ENCODE measurements at regions not wholly inside any gene's neighbourhood (a gene's known extent, or its start where the extent isn't known, plus 50 kb on each side); places are given as distances from the start of the nearest gene placed in this dataset.
A peak's percentile ranks its signal among the peaks of the same experiment; 100 is the strongest.
"Not testable (repeated sequence)": the region's sequence is repeated elsewhere in the genome, so short reads cannot be mapped to it uniquely, and the experiment has no call there.

DNA sequence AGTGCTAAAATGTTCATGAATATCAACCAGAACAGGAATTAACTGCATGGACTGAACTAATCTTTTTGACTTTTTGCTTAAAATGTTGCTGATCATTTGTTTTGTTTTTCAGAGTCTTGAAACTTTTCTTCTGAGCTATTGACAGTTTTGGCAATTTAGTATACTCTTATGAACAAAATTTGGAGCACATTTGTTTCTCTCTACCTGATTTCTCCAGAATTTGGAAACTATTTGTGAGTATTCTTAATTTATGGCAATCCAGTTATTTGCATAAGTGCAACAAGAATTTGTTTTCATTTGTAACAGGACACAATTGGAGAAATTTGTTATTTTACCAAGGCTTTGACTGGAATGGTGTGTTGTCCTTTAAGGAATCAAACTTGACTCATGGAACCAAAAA, 107.4 kb downstream of the RTP4 start:
- not testable (repeated sequence) for DNase-seq (ENCODE audit: low read depth)

DNA sequence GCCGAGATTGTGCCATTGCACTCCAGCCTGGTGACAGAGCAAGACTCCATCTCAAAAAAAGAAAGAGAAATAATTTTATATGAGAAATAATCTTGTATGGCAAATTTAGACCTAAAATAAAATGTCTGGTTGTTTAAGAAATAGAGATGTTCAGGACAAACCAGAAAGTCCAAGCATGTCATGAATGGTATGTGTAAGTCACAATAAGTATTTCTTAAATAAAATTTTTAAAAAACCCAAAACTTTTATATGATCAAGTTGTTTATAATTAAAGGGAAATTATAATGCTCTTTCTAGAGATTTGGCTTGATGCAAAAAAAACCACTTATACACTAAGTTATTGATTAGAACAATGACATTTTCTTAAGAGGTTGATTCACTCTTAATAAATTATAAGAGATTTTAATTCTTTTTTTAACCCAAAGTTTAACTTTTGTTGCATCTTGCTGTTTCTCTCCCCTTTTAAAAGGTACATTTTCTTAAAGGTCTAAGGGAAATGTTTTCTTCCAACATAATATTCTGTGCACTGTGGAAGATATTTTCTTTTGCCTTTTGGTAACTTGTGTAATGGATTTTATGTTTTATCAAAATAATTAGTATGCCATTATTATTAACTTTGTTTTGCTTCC, 105.7 kb downstream of the RTP4 start:
- no peak for DNase-seq (ENCODE audit: low read depth)

DNA sequence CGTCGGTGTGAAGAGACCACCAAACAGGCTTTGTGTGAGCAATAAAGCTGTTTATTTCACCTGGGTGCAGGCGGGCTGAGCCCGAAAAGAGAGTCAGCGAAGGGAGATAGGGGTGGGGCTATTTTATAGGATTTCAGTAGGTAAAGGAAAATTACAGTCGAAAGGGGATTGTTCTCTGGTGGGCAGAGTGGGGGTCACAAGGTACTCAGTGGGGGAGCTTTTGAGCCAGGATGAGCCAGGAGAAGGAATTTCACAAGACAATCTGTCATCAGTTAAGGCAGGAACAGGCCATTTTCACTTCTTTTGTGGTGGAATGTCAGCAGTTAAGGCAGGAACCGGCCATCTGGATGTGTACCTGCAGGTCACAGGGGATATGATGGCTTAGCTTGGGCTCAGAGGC, 98.1 kb downstream of the RTP4 start:
- DNase-seq (ENCODE audit: low read depth): not testable (repeated sequence)

DNA sequence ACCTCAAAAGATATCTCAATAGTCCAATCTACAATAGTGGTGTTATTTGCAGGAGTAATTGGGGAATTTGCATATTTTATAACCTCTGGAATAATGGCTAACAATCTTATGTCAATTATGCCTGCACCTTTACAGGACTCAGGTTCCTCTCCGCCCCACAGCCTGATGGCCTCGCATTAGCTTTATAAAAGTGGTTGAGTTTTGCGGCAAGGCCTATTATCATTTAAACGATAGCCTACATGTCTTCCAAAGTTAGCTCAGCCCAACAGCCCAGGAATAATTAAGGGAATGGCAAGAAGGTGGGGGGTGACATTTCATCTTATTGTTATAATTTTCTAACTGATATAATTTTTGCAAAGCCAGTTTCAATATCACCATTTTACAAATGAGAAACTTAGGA, 97.3 kb downstream of the RTP4 start:
- no peak for DNase-seq (ENCODE audit: low read depth)

DNA sequence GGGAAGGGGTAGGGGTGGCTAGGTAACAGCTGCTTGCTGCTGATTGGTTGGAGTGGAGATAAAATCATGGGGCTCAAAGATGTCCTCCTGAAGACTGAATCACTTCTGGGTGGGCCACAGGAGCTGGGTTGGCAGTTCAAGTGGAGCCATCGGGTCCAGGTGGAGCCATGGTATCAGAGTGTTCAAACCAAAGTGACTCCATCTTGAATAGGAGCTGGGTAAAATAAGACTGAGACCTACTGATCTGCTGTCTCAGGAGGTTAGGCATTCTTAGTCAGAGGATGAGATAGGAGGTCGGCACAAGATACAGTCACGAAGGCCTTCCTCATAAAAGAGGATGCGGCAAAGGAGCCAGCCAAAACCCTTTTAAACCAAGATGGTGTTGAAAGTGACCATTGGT, 96.5 kb downstream of the RTP4 start:
- DNase-seq (ENCODE audit: low read depth): no peak

DNA sequence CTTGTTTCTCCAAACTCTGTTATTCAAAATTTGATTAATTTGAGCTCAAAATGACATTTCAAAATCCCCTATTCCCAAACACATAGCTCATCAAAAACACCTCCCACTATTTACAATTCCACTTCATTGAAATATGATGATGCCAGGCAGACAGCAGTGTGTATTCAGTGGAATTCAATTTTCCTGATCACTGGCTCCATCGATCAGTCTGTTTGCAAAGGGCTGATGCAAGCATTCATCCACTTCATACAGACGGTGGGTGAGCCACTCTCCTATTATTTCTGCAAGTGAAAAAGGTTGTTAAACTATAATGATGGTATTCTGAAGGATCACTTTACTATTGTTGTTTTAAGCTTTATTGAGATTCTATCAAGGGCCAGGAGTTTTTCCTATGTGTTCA, 90.7 kb downstream of the RTP4 start:
- no peak for DNase-seq (ENCODE audit: low read depth)

DNA sequence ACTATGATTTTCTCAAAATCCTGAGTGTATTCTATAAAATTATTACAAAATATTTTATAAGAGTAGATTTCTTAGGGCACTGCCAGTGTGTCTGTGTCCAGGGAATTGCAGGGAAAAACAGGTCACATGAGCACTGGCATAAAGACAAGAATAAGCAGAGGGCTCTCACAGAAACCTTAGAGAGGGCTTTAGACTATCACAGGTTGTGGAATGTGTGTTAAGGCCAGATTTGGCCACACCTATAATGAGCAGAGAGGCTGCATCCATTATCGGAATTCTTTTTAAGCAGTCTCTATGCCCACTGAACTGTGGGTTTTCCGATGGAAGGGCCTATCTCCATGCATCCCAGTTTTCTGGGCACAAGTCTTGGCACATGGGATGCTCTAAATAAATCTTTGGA, 90.2 kb downstream of the RTP4 start:
- no peak for DNase-seq (ENCODE audit: low read depth)

DNA sequence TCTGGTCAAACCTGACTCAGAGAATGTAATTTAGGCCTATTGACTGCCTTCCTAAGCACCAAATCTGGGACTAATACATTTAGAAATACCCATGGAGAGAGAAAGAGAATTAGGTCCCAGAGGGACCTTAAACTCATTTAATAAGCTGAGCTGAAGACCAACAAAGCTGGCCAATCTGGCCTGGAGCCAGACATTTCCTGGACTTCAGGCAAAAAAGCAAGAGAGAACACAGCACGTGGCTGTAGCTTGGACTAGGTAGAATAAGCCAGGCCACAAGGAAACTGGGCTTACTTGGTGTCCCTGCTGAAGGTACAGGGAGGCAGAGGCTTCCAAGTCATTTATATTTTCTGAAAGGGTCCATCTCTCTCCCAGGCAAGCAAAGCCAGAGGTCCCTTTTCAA, 88.1 kb downstream of the RTP4 start:
- peak; percentile 13 for DNase-seq (ENCODE audit: low read depth)

DNA sequence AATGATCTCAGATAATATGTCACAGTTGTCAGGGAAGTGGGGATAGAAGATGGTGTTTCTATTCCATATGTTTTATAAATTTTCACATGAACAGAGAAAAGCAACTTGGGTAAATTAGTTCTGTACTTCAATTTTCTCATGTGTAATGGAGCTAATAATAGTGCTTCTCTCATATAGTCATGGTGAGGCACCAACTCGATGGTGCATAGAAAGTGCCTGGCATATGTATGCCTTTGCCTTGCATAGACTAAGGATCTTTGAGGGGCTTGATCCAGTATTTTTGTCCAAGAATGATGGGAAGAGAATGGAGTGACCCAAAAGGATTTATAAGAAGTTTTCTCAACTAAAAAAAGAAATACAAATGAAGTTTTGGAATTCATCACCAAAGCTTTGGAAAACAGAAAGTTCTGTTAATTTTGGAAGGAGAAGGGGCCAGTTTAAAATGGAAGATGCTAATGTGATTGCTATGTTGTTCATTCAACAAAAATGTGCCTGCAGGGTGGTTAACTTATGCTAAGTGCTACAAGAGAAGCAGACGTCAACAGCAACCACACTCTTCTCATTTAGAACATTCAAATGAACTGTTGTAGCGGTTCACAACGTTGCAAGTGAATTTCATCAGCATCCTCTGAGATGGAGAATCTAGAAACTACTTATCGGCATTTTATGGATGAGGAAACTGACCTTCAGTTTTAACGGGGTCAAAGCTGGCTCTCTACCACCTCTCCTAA, 86.1 kb downstream of the RTP4 start:
- no peak for DNase-seq (ENCODE audit: low read depth)

DNA sequence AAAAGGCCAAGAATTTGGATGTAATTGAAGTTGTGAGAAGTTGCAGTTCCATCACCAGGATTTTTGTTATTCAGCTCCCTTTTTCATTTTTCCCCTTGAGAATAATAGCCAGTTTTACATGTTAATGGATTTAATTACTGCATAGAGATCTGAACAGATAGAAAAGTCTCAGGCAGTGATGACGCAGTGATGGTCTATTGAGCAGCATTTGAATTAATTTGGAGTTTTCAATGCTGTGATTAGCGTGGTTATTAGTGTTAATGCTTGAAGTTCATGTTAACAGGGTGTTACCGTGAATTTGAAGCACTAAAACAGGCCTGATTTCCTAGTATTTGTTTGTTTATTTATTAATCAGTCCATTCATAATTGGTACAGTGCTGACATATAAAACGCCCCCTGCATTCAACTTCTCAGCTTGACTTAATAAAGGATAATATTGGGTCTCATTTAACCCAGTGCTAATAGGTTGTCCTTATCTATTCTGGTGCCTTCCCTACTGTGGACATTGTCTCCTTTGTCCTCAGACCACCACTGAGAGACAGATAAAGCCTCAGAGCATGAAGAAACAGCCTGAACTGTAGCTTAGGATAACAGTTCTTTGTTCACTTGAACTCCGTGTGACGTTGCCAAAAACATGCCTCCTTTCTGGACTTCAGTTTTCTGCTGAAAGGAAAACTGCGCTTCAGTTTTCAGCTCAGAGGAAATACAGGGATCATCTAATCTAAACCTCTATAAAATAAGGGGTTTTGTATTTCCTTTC, 82.4 kb downstream of the RTP4 start:
- no peak for DNase-seq (ENCODE audit: low read depth)

DNA sequence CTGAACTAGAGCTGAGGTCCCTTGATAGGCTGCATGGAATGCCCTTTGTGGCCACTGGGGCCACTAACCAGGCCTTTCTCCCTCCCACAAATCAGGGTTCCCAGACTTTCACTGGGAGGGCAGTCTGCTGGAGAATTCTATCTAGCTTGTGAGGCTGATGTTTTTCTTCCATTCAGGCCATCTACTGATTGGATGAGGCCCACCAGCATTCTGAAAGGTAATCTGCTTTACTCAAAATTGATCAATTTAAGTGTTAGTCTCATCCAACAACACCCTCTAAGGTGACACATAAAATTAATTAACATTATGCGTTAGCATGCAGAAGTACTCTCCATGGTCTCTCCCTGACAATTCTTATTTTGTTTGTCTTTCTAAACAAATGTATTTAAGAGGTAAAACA, 80.5 kb downstream of the RTP4 start:
- no peak for DNase-seq (ENCODE audit: low read depth)

DNA sequence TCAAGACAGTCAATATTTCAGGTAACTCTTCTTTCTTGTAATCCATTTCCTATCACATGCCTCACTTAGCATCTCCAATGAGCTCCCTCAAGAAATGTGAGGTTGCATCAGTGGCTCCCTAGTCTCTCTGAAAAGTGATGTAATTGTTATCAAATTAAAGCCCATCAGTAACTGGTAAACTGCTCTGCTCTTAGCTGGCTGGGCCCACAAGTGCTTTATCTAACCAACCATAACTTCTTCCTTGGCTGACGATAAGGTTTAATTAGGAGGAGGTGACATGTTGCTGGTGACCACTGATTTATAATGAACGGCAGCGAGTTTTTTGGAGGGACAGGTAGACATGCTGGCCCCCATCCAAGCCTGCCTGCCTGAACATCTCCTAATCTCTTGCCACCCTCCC, 79.6 kb downstream of the RTP4 start:
- DNase-seq (ENCODE audit: low read depth): no peak

DNA sequence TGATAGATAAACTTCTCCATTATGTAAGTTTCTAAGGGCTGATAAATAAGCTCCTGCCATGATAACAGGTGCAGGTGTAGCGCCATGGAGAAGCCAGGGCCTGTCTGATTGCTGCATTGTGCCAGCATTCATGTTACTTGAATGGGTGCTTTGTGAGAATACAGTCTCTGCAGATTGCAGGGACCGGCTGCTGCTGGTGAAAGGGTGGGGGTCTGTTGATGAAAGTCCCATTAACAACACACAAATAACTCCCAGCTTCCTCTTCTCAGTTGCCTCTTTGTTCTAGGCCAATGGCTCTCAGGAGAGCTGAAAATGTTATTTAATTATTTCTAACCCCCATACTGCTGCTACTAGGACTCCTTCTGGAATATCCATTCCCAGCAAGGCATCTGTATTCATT, 77.2 kb downstream of the RTP4 start:
- no peak for DNase-seq (ENCODE audit: low read depth)

DNA sequence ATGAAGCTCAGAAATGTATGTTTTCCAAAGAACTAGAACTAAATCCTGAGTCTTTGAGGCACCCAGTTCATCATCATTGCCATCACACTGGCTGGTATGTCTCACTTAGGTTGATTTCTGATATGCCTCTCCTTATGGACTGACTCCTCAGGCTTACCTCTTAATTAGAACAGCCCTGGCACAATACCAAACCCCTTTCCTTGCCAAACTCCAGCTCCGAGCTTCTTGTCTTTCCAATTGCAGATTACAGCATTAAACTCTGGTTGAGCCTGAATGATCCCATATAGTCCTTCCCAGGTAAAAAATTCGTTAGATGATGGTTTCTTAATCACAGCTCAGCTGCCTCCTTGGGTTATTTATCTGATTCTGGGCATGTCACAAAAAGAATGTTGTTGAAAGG, 66.3 kb downstream of the RTP4 start:
- DNase-seq (ENCODE audit: low read depth): no peak

DNA sequence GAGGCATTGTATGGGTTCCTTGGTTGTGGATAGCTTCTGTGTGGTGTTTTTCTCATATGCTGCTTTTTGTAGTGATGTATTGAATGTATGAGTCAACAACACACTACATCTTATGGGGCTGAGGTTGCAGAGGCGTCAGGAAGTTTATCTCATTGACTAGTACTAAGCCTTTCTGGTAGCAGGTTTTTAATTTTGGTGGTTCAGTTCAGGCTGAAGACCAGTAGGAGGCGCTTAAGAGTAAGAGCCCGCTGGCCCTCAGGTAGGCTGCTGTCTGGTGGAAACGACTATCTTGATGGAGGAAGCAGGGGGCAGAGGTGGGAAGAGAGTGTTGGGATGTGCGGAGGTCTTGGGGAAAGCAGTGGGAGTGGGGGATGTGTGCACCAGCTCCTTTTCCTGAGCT, 62.4 kb downstream of the RTP4 start:
- DNase-seq (ENCODE audit: low read depth): no peak

All from GM04503 (cell line).